ENCODE measurements at regions not wholly inside any gene's neighbourhood (a gene's known extent, or its start where the extent isn't known, plus 50 kb on each side); places are given as distances from the start of the nearest gene placed in this dataset.
"Not testable (repeated sequence)": the region's sequence is repeated elsewhere in the genome, so short reads cannot be mapped to it uniquely, and the experiment has no call there.

DNA sequence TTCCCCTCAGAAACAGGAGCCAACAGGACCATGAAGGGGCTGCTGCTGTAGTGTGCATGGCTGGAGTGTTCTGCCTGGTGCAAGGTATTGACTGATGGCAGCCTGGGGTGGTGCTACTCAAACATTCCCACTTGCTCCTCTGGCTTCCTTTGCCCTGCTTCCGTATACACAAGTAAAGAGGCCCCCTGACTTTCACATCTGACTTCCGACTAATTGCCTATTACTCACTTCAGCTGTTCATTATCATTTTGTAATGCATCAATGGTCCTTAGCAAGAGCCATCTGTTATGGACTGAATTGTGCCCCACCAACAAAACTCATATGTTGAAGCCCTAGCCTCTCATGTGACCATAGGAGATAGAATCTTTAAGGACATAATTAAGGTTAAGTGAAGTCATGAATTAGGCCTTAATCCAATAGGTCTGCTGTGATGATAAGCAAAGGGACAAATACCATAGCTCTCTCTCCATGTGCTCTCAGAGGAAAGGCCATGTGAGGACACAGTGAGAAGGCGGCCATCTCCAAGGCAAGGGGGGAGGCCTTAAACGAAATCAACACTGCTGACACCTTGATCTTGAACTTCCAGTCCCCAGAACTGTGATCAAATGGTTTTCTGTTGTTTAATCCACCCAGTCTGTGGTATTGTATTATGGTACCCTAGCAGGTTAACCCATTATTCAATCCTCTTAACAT is 122.5 kb upstream of the CLNK start:
- no peak for DNase-seq

DNA sequence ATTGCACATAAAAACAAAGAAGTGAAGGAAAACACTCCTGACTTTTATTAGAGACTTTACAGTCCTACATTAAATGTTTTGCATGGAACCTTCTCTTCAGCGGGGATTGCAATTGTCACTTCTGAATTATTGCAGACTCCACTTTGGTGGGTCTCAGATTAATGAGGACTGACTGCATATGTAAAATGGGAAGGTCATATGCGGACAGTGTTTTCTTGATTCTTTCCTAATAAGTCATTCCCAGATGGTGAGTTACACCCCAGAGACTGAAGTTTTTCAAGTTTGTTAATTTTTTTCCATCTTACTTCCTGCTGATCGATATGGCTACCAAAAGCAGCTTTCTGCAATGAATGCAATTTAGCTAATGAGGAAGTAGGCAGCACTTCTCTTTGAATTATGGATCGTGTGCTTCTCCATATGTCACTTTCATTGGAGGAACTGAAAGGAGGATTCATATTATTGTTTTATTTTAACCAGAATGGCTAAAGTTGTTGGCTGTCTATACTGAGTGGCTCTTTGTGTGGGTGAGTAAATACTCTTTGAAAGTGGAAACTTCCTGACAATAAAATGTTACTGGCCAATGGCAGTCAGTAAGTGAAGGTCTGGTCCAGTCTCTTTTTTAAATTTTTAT is 119.3 kb upstream of the CLNK start:
- DNase-seq = no peak

- DNase-seq = no peak
These were observed 102.8 kb upstream of the CLNK start for GRCh38 chr4:10787365-10787764.

GRCh38 chr4:10784621-10785020 is 100.1 kb upstream of the CLNK start:
- DNase-seq = no peak

- DNase-seq = no peak
These were observed 98.8 kb upstream of the CLNK start for GRCh38 chr4:10783351-10783750.

GRCh38 chr4:10781805-10782204 is 97.2 kb upstream of the CLNK start:
- DNase-seq = no peak

DNA sequence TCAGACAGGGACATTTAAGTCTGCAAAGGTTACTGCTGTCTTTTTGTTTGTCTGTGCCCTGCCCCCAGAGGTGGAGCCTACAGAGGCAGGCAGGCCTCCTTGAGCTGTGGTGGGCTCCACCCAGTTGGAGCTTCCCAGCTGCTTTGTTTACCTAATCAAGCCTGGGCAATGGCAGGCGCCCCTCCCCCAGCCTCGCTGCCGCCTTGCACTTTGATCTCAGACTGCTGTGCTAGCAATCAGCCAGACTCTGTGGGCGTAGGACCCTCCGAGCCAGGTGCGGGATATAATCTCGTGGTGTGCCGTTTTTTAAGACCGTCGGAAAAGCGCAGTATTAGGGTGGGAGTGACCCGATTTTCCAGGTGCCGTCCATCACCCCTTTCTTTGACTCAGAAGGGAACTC is 96.2 kb upstream of the CLNK start:
- not testable (repeated sequence) for DNase-seq

DNA sequence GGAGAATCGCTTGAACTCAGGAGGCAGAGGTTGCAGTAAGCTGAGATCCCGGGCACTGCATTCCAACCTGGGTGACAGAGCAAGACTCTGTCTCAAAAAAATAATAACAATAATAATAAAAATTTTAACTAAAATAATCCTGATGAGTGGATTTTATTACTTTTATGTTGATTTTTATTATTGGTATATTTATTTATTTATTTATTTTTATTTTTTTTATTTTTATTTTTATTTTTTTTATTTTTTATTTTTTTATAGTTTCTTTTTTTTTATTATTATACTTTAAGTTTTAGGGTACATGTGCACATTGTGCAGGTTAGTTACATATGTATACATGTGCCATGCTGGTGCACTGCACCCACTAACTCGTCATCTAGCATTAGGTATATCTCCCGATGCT is 90.6 kb upstream of the CLNK start:
- not testable (repeated sequence) for DNase-seq

- DNase-seq = no peak
These were observed 89.1 kb upstream of the CLNK start for GRCh38 chr4:10773656-10774055.

DNA sequence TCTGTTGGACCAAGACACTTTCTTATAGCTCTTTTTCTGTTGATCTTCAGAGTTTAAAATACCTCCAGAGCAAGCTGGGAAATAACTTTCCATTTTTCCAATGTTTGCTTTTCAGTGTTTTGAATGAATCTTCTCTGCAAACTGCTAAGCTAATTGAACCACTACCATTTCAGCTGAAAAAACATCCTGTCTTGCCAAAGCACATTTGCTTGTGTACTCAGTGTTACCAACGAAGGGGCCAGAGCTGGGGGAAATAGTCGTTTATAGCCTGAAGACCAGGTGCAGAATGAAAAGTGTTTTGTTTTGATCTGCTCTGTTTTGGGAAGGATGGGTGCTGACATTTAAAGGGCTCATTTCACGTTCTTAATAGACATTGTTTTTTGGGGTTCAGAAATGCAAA is 88.4 kb upstream of the CLNK start:
- DNase-seq = peak; percentile 44

GRCh38 chr4:10765386-10765785 is 80.8 kb upstream of the CLNK start:
- DNase-seq = no peak

GRCh38 chr4:10762561-10762960 is 78.0 kb upstream of the CLNK start:
- DNase-seq = no peak

DNA sequence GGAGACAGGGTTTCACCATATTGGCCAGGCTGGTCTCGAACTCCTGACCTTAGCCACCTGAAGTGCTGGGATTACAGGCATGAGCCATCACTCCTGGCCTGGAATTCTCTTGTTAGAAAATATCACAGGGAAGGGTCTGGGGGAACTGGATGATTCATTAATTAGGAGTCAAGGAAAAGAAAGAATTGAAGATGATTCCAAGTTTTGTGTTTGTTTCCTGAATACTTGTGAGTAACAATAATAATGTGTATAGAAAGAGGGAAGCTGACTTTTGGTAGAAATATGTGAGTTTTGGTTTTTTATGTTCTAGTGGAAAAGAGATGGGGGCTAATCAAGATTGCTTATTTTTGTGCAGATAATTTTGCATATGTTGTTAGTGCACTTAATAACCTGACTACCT is 77.3 kb upstream of the CLNK start:
- no peak for DNase-seq

DNA sequence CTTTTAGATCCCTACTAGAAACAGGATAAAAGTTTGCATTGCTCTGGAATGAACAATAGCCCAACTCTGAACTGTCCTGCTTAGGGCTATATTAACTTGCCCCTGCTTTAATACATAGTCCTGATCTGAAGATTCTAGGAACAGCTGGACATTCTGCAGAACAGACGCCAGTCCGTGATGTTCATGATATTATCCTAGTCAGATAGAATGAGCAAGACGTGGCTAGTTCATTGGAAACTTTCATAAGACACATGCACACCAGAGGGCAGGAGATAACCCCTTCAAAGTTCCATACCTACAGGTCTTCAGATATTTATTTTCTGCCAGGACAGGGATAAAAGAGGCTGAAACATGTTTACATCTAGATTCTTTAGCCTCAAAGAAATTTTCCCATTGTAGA is 75.5 kb upstream of the CLNK start:
- DNase-seq = no peak

DNA sequence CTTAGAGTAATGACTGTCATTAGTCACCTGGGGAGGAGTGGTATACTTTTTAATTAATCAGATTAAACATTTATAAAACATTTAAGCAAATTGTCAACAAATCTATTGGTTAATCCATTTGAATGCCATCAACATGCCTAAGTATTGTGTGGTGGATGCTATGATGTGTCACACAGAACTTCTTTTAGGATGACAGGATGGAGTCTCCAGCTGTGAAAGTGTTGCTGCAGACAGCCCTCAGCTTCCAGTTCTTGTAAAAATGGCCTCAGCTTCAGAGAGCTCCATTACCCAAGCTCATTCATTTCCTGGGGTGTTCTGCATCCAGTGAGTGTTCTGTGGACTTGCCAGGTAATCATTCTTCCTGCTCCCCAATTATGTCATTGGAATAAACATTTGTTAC is 74.3 kb upstream of the CLNK start:
- no peak for DNase-seq

DNA sequence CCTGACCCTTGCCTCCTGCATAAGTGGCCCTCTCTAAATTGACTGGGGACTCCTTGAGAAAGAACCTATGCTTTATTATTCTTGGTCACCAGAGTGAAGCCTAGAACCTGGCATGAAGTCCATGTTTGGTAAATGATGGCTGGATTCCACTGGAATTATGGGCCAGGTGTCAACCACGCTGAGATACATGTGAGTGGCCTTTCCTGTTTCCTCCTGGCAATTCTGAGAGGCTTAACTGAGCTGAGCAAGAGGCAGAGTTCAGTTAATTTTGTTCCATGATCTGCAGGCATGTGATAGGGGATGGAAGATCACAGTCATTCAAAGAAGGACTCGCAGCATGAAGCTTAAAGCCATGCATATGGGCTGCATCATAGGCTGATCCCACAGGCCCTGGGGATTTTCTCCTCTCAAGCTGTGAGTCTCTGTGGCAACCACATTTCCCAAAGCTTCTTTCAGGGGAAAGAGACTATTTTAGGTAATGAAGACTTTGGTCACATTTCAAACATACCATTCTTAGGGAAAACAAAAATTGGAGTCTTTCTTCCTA is 69.4 kb upstream of the CLNK start:
- no peak for DNase-seq

DNA sequence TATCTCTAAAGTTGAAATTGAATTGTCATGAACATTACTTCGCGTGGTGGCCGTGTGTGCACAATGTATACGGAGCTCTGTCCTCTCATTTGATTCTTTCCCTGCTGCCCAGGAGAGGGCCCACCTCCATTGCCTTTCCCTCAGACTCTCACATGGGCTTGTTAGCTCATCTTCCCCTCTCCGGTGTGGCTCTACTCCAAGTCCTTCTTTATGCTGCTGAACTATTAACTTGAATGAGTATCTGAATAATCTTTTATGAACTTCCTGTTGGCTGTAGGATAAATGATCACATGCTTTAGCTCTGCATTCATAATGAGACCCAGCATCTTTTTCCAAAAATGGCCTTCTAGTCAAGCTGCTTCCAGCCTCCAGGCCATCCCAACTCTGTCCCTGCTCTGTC is 68.8 kb upstream of the CLNK start:
- no peak for DNase-seq

GRCh38 chr4:10750714-10751113 is 66.1 kb upstream of the CLNK start:
- no peak for DNase-seq

GRCh38 chr4:10747186-10747585 is 62.6 kb upstream of the CLNK start:
- DNase-seq = no peak

DNA sequence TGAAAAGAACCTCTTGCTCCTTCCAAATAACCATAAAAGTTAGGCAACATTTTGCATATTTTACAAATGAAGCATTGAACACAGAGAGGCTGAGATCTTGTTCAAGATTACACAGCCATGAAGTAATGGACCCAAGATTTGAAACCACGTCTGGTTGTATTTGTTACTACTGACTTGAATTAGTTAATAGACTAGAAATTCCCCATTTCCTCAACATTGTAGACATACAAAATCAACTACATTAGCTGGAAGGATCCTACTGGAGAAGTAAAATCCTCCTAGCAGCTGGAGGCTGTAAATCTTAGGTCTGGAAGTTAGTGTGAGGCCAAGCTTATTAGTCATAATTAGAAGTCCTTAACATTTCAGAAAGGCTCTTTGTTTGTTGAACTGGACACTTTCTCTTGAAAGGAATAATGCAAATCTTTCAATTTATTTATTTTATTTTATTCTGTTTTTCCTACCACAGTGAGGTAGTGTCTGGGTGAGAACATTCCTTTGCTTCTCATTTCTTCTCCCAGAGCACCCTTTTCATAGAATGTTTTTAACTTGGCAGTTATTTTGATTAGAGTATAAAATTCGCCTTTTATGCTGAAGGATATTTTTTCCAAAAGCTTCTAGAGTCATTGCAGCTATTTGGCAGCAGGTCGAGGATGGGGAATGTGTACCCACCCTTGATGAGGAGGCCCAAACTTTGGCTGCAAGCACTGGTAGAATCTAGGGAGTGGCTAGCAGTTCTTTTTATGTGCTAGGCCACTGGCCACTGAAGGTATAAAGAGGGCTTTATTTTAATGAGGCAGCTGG is 62.0 kb upstream of the CLNK start:
- DNase-seq = no peak

- DNase-seq = no peak
These were observed 58.8 kb upstream of the CLNK start for GRCh38 chr4:10743357-10743756.

DNA sequence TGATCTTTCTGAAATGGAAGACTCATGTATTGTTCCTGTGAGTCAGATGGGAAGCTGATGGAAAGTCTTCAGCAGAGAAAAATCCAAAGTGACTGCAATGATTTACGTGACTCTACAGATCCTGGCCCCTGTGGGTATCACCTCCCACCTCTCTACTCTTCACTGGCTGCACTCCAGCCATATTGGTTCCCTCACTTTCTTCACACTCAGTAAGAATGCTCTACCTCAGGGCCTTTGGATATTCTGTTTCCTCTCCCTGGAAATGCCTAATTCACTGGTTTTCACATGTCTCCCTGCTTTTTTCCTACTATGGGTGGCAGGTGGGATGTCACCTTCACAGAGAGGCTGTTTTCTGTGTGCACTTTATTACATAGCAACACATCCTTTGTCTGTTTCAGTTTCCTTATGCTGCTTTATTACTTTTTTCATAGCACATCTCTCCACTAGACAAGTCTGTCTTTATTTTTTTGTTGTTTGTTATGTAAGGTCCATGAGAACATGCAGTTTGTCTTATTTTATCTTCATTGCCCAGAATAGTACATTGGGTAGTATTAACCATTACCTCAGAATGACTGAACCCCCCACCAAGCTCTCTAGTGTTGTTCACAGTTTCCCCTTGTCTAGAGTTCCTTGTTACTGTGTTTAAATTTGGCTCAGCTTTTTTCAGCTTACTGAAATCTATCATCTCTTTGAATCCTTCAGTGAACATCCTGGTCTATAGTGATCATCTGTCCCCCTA is 57.6 kb upstream of the CLNK start:
- no peak for DNase-seq

Measured in NCI-H1105 (cell line).